DMS 273 treated with DMSO at 0.1 percent for 48 hours (cell line): ENCODE measurements at regions not wholly inside any gene's neighbourhood (a gene's known extent, or its start where the extent isn't known, plus 50 kb on each side); places are given as distances from the start of the nearest gene placed in this dataset.
"Not testable (repeated sequence)": the region's sequence is repeated elsewhere in the genome, so short reads cannot be mapped to it uniquely, and the experiment has no call there.

Experiments
- DNase-seq: peaks from one replicate; lab custom pipeline; 2025; lab: John Stamatoyannopoulos, UW

- not testable (repeated sequence) for DNase-seq
These were observed 132.7 kb downstream of the SNX10 start for GRCh38 chr7:26424319-26424718.

DNA sequence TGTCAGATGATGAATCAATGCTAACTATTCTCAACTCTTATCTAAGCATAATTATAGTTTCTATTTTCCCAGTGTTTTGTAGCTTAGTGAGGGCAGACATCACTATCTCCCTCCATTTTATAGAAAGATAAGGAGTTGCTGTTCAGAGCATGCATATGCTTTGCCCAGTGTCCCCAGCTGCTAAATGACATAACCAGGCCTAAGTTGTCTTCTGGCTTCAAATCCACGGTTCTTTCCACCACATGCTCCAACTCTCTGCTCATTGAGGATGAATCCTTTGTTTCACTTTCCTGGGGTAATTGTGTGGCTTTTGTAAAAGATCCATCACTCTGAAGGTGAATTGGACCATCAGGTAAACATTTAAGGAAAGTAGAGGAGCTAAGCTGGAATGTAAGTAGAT is 134.0 kb downstream of the SNX10 start:
- DNase-seq: no peak

GRCh38 chr7:26426096-26426495 is 134.4 kb downstream of the SNX10 start:
- DNase-seq: no peak

- DNase-seq: no peak
These were observed 136.9 kb downstream of the SNX10 start for GRCh38 chr7:26428571-26428970.

DNA sequence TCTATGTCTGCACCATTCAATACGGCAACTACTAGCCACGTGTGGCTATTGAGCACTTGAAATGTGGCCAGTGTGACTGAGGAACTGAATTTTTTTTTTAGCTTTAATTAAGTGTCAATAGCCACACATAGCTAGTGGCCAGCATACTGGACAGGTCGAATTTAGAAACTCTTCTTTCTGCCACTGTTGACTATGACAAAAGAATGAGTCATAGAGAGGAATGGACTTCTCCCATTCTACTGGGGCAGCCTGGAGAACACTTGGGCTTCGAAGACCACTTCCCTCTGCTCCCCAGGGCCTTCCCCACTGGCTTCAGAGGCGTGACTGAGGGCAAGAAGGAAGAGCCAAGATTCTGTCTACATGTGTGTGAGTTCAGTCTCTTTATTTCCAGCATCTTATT is 137.5 kb downstream of the SNX10 start:
- DNase-seq: no peak

DNA sequence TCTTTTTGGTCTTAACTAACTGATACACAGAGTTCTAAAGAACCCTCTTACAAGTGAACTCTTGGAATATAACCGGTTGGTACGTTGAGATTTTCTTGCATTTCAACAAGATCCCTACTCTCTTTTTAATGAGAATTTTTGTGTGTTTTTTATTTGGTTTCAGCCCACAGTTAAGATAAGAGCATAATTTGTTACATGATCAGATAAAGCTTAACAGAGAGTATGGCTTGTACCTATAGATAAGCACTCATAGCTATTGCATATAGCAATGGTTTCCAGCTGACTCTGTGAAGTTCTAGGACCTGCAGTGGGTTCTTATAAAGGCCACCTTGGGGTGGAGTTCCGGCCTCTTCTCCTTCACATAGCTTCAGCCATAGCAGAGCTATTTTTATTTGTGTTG is 143.3 kb downstream of the SNX10 start:
- DNase-seq: no peak

DNA sequence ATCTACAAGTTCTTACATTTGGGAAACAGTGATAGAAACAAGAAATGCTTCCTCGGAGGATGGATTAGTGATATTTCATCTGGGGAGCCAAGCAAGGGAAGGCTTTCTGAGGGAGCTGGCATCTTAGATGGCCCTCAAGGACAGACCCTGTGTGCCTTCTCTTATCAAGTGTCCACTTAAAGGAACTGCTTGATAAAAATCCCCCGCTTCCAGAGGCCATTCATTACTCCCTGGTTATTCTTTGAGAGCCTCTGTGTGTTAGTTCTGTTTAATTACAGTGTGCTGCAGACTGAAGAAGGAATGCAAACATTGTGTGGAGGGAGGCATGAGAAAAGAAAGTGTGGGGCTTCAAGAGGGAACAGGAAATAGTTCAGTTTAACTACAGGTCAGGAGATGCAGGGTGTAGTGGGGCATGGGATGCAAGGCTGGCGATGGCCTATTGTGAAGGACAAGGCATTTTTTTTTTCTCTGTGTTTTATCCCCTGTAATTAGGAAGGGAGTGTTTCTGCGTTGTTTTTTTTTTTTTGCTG is 145.4 kb downstream of the SNX10 start:
- no peak for DNase-seq

DNA sequence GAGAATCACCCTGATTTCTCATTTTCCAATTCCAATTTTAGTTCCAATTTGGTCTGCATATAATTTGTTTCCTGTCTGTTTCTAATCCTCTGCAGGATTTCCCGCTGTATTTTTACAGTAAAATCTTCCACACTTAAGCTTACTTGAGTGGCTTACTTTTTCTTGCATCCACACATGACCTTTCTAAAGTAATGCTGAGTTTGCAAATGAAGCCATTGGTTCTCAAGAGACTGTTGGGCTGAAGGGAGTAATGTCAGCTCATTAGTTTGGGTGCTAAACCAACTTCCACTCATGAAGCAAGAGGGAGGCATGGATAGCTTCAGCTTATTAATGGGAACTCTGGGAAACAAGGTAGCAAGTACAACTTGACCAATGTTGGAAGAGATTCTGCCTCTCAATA is 146.4 kb downstream of the SNX10 start:
- DNase-seq: no peak

DNA sequence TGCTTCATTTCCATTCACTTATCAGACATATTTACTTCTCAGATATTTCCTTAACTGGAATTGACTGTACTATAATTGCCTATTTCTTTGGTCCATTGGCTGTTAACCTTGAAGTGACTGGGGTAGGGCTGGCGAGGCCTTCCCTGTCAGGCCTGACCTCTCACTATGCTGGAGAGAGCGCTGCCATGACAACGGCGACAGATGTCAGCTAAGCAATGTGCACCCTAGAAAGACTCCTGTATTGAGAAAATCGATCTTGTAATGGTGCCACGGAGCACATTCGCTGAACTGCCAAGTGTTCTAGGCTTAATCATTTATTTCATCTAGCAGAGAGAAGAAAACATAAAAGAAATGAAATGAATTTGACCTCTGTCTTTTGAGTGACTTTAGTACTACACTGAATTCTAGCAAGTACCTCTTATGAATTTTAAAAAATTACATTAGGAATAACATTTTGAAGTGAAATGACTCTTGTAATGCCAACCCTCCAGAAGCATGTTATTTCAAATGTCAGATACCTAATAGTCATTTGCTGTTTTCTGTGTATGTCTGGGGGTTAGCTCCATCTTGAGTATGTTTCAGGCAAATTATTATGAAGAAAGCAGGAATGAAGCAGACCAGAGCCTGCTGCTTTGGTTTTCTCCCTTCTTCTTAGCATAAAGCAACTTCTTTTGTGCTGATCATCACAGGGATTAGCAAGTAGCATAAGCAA is 148.0 kb downstream of the SNX10 start:
- DNase-seq: no peak

GRCh38 chr7:26440233-26441001 is 148.8 kb downstream of the SNX10 start:
- no peak for DNase-seq

GRCh38 chr7:26441002-26441521 is 149.4 kb downstream of the SNX10 start:
- DNase-seq: no peak

DNA sequence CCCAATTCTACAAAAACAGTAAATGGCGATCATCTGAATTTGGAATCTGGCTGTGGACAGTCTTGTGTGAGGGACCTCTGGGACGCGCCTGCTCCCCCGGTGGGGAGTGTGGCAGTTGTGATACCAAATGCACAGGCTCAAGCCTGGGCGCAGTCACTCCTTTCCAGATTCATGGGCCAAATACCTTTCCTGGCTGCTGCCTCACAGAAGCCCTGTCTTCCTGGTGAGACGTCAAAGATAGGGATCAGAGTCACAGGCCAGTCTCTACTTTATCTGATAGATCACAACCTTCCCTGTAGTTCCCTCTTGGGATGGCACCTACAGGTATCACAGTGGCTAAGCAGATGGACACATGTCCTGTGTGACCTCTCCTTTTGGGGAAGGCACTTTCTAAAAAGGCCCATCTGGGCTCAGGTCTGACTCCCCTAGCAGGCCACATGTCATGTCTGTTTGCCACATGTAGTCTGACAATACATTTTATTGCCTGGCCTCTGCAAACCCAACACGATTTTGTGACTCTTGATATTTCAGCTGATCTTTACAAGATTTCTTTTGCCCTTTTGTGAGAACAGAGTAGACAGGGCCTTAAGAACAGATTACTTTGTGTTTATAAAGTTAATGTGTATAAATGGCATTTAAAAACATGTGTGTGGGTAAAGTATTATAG is 150.1 kb downstream of the SNX10 start:
- no peak for DNase-seq

DNA sequence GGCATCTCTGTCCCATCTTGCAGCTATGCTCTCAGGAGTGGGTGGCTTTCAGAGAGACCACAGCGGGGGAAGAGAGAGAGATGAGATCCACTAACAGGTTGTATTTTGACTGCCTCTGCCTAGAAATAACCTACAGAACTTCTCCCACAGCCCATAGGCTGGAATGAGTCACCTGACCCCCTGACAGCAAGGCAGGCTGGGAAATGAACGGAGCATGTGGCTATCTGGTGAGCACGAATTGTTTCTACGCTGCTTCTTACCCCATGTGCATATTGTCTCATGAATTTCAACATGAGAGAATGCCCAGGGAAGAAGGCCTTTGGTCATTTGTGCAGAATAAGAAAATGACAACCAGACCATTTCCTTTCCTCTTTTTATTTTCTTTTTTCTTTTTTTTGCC is 151.3 kb downstream of the SNX10 start:
- no peak for DNase-seq

GRCh38 chr7:26443751-26444150 is 152.1 kb downstream of the SNX10 start:
- no peak for DNase-seq

- no peak for DNase-seq
These were observed 152.9 kb downstream of the SNX10 start for GRCh38 chr7:26444555-26444954.

DNA sequence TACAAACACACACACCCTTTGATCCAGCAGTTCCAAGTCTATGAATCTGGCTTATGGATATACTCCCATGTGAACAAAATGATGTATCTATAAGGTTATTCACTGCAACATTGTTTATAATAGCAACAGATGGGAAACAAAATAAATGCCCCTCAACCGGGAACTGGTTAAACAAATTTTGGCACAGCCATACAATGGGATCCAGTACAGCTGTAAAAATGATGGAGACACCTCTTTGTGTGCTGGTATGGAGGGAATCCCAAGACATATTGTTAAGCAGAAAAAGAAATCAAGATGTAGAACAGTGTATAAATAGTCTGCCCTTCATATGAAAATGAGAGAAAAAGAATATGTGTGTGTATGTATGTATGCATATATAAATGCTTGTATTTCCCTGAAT is 155.5 kb downstream of the SNX10 start:
- no peak for DNase-seq

GRCh38 chr7:26449175-26450165 is 157.8 kb downstream of the SNX10 start:
- DNase-seq: no peak

DNA sequence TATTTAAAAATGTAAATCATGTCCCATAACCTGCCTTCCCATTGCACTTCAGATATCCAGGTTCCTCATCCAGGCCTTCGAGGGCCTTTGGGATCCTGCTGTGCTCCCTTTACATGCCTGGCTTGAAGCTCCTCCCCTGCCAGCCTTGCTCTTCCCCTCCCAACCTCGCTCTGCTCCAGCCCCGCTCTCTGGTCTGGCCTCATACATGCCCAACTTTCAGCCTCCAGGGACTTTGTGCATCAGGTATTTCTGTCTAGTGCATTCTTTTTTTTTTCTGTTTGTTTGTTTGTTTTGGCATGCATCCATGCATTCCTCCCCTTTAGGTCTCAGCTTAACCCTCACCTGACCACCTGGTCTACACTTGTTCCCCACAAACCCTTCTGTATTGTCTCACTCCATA is 160.3 kb downstream of the SNX10 start:
- no peak for DNase-seq

- DNase-seq: no peak
These were observed 162.5 kb downstream of the SNX10 start for GRCh38 chr7:26454180-26454579.

DNA sequence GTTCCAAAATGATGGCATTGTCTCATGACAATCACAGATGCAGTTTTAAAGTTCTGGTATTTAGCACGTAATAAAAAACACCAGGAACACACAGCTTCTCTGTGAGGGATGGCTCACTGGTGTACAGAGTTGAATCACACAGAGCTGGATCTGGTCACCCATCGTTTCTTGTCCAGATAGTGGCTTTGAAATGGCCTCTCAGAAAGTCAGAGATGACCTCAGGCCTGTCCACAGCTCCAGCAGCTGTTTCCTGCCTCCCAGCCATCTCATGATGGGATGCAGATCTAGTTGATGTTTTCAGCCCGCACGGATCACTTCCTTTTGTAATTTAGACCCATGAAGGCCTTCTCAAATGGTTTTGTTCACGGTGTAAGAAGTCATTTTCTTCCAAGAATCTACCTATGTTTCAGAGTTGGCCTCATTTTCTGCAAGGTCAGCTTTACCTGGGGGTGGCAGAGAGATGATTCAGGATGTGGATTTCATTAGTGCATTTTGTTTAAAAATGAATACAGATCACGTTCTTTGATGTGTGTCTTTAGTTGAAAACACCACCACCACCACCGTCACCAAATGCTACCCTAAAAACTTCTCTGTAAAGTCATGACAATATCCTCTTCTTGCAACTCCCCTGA is 166.2 kb downstream of the SNX10 start:
- DNase-seq: no peak
